K562 (cell line): ENCODE measurements at regions not wholly inside any gene's neighbourhood (a gene's known extent, or its start where the extent isn't known, plus 50 kb on each side); places are given as distances from the start of the nearest gene placed in this dataset.

ENCODE experiments used
- CCAR2 ChIP-seq: fragments of 200-400 bp; formaldehyde crosslinking; IDR thresholded peaks from 2 replicates; pipeline ENCODE4 v1.6.1; 2017; ENCODE audit warnings: mild to moderate bottlenecking, low read depth, low read length
- EP300 ChIP-seq: IDR thresholded peaks from 2 replicates; pipeline ENCODE4 v1.6.1; 2012; ENCODE audit warnings: low read length, improper control_type of control experiment
- ETV6 ChIP-seq, 3 experiments: fragments of 150-350 bp in 1 of 3; sonication (generic) in 1 of 3; formaldehyde crosslinking in 1 of 3; IDR thresholded peaks; 2 replicates each; pipeline versions ENCODE4 v1.6.1 to v1.8.0; 2014 to 2022; ENCODE audit warnings: borderline replicate concordance in 2 of 3, low read depth in 2 of 3, antibody characterized with exemption in 1 of 3, low read length in 1 of 3, mild to moderate bottlenecking in 1 of 3, missing genetic modification reagents in 1 of 3
- EWSR1 ChIP-seq: fragments of 450-650 bp; IDR thresholded peaks from 2 replicates; pipeline ENCODE4 v1.6.1; 2018; ENCODE audit warnings: borderline replicate concordance, mild to moderate bottlenecking, low read depth, moderate library complexity; ENCODE audit not compliant: partially characterized antibody
- HOXB6 ChIP-seq: fragments of 250-450 bp; sonication (Bioruptor Pico); IDR thresholded peaks from 2 replicates; pipeline ENCODE4 v1.5.1; 2022; ENCODE audit warnings: mild to moderate bottlenecking, borderline replicate concordance
- MAFG ChIP-seq: fragments of 450-650 bp; conservative IDR thresholded peaks from 2 replicates; pipeline ENCODE4 v1.6.1; 2016; ENCODE audit warnings: missing genetic modification characterization, missing compliant biosample characterization
- MAZ ChIP-seq, 2 experiments: fragments of 450-650 bp in 1 of 2; sonication (generic) in 1 of 2; formaldehyde crosslinking; IDR thresholded peaks in 1 of 2; conservative IDR thresholded peaks in 1 of 2; 2 replicates each; pipeline versions ENCODE4 v1.4.0 to v1.5.0; 2020; ENCODE audit warnings: mild to moderate bottlenecking in 1 of 2, missing genetic modification reagents in 1 of 2
- NFE2 ChIP-seq: IDR thresholded peaks from 2 replicates; pipeline ENCODE4 v1.6.1; 2014; ENCODE audit warnings: antibody characterized with exemption, low read depth
- NR2C2 ChIP-seq, 2 experiments: fragments of 200-800 bp in 1 of 2; sonication (Bioruptor generic) in 1 of 2; sonication (generic) in 1 of 2; formaldehyde crosslinking in 1 of 2; IDR thresholded peaks; 2 replicates each; pipeline versions ENCODE4 v1.6.1 to v1.8.0; 2016 to 2022; ENCODE audit warnings: mild to moderate bottlenecking in 1 of 2, missing compliant biosample characterization in 1 of 2, missing genetic modification characterization in 1 of 2, missing genetic modification reagents in 1 of 2
- SUPT5H ChIP-seq: fragments of 450-650 bp; IDR thresholded peaks from 2 replicates; pipeline ENCODE4 v1.6.1; 2016
- TRIM24 ChIP-seq, 2 experiments: fragments of 450-650 bp; IDR thresholded peaks; 2 replicates each; pipeline ENCODE4 v1.6.1; 2016
- YBX1 ChIP-seq: fragments of 450-650 bp; IDR thresholded peaks from 2 replicates; pipeline ENCODE4 v1.7.1; 2016; ENCODE audit warnings: mild to moderate bottlenecking
- YY1 ChIP-seq, 3 experiments: IDR thresholded peaks; 2 replicates each; pipeline ENCODE4 v1.6.1; 2011; ENCODE audit warnings: low read length in 2 of 3, mild to moderate bottlenecking in 2 of 3, moderate library complexity in 2 of 3, borderline replicate concordance in 1 of 3, control low read depth in 1 of 3, low read depth in 1 of 3; ENCODE audit not compliant: insufficient read depth in 3 of 3, insufficient replicate concordance in 2 of 3, control insufficient read depth in 1 of 3, insufficient read length in 1 of 3; ENCODE audit errors: extremely low read depth in 1 of 3
- ZFP36 ChIP-seq: fragments of 150-350 bp; IDR thresholded peaks from 2 replicates; pipeline ENCODE4 v1.6.1; 2018; ENCODE audit warnings: low read length, low read depth; ENCODE audit not compliant: partially characterized antibody
- ZNF764 ChIP-seq: fragments of 250-450 bp; sonication (Bioruptor Pico); IDR thresholded peaks from 2 replicates; pipeline ENCODE4 v1.4.0; 2020; ENCODE audit warnings: low read depth, mild to moderate bottlenecking, moderate library complexity
- TF ChIP-seq, protein P1 (sequence below): fragments of 450-650 bp; conservative IDR thresholded peaks from 2 replicates; pipeline ENCODE4 v1.6.1; 2016; ENCODE audit warnings: missing genetic modification characterization, low read depth, mild to moderate bottlenecking, missing compliant biosample characterization, moderate library complexity
- TF ChIP-seq, protein P2 (sequence below): IDR thresholded peaks from 2 replicates; pipeline ENCODE4 v1.6.1; 2012; ENCODE audit warnings: low read depth, low read length, improper control_type of control experiment, borderline replicate concordance
- TF ChIP-seq, protein P3 (sequence below): conservative IDR thresholded peaks from 2 replicates; pipeline ENCODE4 v1.6.1; 2011; ENCODE audit warnings: low read depth, mild to moderate bottlenecking, low read length; ENCODE audit not compliant: control insufficient read depth

DNA sequence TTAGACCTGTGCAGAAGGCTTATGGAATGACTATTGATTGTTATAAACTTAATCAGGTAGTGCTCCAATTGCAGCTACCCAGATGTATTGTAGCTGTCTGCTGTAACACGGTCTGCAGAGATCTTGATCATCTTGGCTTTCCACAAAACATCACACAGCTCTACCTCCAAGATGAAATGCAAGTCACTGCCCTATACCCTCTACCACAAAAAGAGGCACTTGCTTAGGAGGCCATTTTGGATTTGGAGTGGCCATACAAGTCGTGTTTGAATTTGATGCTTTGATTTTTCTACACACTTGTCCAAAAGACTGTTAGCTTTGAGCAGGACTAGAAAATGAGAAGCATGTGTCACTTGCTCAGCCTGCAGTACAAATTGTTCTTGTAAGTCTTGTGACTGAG, 377.2 kb downstream of the TNS3 start (continued):
- TF ChIP-seq, protein P1, sequence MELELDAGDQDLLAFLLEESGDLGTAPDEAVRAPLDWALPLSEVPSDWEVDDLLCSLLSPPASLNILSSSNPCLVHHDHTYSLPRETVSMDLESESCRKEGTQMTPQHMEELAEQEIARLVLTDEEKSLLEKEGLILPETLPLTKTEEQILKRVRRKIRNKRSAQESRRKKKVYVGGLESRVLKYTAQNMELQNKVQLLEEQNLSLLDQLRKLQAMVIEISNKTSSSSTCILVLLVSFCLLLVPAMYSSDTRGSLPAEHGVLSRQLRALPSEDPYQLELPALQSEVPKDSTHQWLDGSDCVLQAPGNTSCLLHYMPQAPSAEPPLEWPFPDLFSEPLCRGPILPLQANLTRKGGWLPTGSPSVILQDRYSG (tag) = peak; percentile 31; the same call in 1 of the 2 replicates
- TF ChIP-seq ZFP36 (no peak), CCAR2 (no peak), YY1 (IDR thresholded peaks at IDR 0.05; ENCODE audit: borderline replicate concordance in 1 of 3, control insufficient read depth in 1 of 3, extremely low read depth in 1 of 3, insufficient read depth in 3 of 3, insufficient read length in 1 of 3, insufficient replicate concordance in 2 of 3, low read depth in 1 of 3, low read length in 2 of 3) (peak in 2 of 3 experiments; percentile 21 to 76), EP300 (no peak), SUPT5H (no peak), EWSR1 (no peak), NR2C2 (CRISPR knock-in tag; IDR thresholded peaks at IDR 0.05) (no peak), NR2C2 (tag; IDR thresholded peaks at IDR 0.05) (no peak), ZNF764 (CRISPR knock-in tag) (no peak), NFE2 (peak; percentile 33; the same call in 1 of the 2 replicates), TRIM24 (IDR thresholded peaks at IDR 0.05) (no peak), YBX1 (no peak), MAZ (CRISPR knock-in tag; conservative IDR thresholded peaks at IDR 0.05 in 1 of 2, IDR thresholded peaks at IDR 0.05 in 1 of 2) (no peak), HOXB6 (CRISPR knock-in tag) (no peak), ETV6 (IDR thresholded peaks at IDR 0.05; ENCODE audit: borderline replicate concordance in 1 of 2, low read depth in 2 of 2, low read length in 1 of 2) (no peak), ETV6 (CRISPR knock-in tag; IDR thresholded peaks at IDR 0.05; ENCODE audit: borderline replicate concordance) (no peak), MAFG (tag) (peak; percentile 74)
- TF ChIP-seq, protein P2, sequence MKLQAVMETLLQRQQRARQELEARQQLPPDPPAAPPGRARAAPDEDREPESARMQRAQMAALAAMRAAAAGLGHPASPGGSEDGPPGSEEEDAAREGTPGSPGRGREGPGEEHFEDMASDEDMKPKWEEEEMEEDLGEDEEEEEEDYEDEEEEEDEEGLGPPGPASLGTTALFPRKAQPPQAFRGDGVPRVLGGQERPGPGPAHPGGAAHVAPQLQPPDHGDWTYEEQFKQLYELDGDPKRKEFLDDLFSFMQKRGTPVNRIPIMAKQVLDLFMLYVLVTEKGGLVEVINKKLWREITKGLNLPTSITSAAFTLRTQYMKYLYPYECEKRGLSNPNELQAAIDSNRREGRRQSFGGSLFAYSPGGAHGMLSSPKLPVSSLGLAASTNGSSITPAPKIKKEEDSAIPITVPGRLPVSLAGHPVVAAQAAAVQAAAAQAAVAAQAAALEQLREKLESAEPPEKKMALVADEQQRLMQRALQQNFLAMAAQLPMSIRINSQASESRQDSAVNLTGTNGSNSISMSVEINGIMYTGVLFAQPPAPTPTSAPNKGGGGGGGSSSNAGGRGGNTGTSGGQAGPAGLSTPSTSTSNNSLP = no peak
- TF ChIP-seq, protein P3, sequence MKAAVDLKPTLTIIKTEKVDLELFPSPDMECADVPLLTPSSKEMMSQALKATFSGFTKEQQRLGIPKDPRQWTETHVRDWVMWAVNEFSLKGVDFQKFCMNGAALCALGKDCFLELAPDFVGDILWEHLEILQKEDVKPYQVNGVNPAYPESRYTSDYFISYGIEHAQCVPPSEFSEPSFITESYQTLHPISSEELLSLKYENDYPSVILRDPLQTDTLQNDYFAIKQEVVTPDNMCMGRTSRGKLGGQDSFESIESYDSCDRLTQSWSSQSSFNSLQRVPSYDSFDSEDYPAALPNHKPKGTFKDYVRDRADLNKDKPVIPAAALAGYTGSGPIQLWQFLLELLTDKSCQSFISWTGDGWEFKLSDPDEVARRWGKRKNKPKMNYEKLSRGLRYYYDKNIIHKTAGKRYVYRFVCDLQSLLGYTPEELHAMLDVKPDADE = no peak
